PFSK-1 (cell line): ENCODE measurements at regions not wholly inside any gene's neighbourhood (a gene's known extent, or its start where the extent isn't known, plus 50 kb on each side); places are given as distances from the start of the nearest gene placed in this dataset.

Experiments used
- FOXP2 ChIP-seq: optimal IDR thresholded peaks from 2 replicates; pipeline ENCODE3; 2011; ENCODE audit warnings: borderline replicate concordance, control low read depth, inconsistent platforms; ENCODE audit not compliant: insufficient read depth; ENCODE audit errors: extremely low read length, extremely low read depth
- POLR2AphosphoS5 ChIP-seq: IDR thresholded peaks from 2 replicates; pipeline ENCODE4 v1.6.1; 2012; ENCODE audit warnings: low read depth, mild to moderate bottlenecking, control low read depth, low read length, moderate library complexity
- REST ChIP-seq, 2 experiments: IDR thresholded peaks; 2 replicates each; pipeline versions ENCODE4 v1.6.1 to v1.8.0; 2011 to 2012; ENCODE audit warnings: low read depth in 2 of 2, low read length in 2 of 2, control low read depth in 1 of 2, inconsistent platforms in 1 of 2, mild to moderate bottlenecking in 1 of 2, moderate library complexity in 1 of 2; ENCODE audit not compliant: insufficient read depth in 1 of 2
- TAF1 ChIP-seq: IDR thresholded peaks from 2 replicates; pipeline ENCODE4 v1.6.1; 2012; ENCODE audit warnings: low read length, control low read depth, borderline replicate concordance; ENCODE audit not compliant: insufficient read depth

GRCh38 chr15:38058596-38059075 lies 124.2 kb downstream of the TMCO5A start:
- TF ChIP-seq TAF1 (no peak), POLR2AphosphoS5 (no peak), FOXP2 (no peak), REST (IDR thresholded peaks at IDR 0.05; ENCODE audit: insufficient read depth in 1 of 2, low read depth in 2 of 2, low read length in 2 of 2) (no peak)
